GM23338 (cell line): ENCODE measurements at regions not wholly inside any gene's neighbourhood (a gene's known extent, or its start where the extent isn't known, plus 50 kb on each side); places are given as distances from the start of the nearest gene placed in this dataset.

Experiments
- ATAC-seq: fragments of 200-7000 bp; cut with Tn5 transposase; 3 replicates; pipeline ENCODE4 v1.9.1; 2020
- DNase-seq: peaks from one replicate; pipeline ENCODE4 v3.0.0-alpha.2; 2015; ENCODE audit warnings: low spot score
- H2AFZ ChIP-seq: fragments of 200-600 bp; sonication (generic); 2 replicates; pipeline ENCODE4 v1.8.0; 2016; ENCODE audit warnings: antibody characterized with exemption, mild to moderate bottlenecking, moderate library complexity
- H3F3A ChIP-seq: fragments of 200-600 bp; sonication (generic); replicated peaks from 2 replicates; pipeline ENCODE4 v1.8.0; 2017; ENCODE audit warnings: antibody characterized with exemption, mixed run types, low read depth
- H3K27ac ChIP-seq: fragments of 200-600 bp; sonication (generic); 2 replicates; pipeline ENCODE4 v1.6.1; 2016; ENCODE audit warnings: low read depth
- H3K27me3 ChIP-seq: fragments of 200-600 bp; sonication (generic); 2 replicates; pipeline ENCODE4 v1.8.0; 2016; ENCODE audit warnings: mild to moderate bottlenecking, mixed run types, moderate library complexity; ENCODE audit not compliant: insufficient read depth
- H3K36me3 ChIP-seq: fragments of 200-600 bp; sonication (generic); 2 replicates; pipeline ENCODE4 v1.8.0; 2016; ENCODE audit warnings: mild to moderate bottlenecking; ENCODE audit not compliant: insufficient read depth
- H3K4me1 ChIP-seq: fragments of 200-600 bp; sonication (generic); 2 replicates; pipeline ENCODE4 v1.8.0; 2016; ENCODE audit warnings: mild to moderate bottlenecking, moderate library complexity; ENCODE audit not compliant: insufficient read depth
- H3K4me2 ChIP-seq: fragments of 200-600 bp; sonication (generic); 2 replicates; pipeline ENCODE4 v1.7.1; 2017; ENCODE audit warnings: mixed run types
- H3K4me3 ChIP-seq: fragments of 200-600 bp; sonication (generic); 2 replicates; pipeline ENCODE4 v1.6.1; 2016; ENCODE audit warnings: mixed run types
- H3K79me2 ChIP-seq: fragments of 200-600 bp; sonication (generic); replicated peaks from 2 replicates; pipeline ENCODE4 v1.8.0; 2017; ENCODE audit warnings: mild to moderate bottlenecking; ENCODE audit not compliant: insufficient read depth
- H3K9me2 ChIP-seq: fragments of 200-600 bp; sonication (generic); 2 replicates; pipeline ENCODE4 v1.8.0; 2017; ENCODE audit not compliant: insufficient read depth
- H4K20me1 ChIP-seq: fragments of 200-600 bp; sonication (generic); replicated peaks from 2 replicates; pipeline ENCODE4 v1.8.0; 2017; ENCODE audit warnings: mild to moderate bottlenecking; ENCODE audit not compliant: insufficient read depth
- H3K27ac Mint-ChIP-seq: 2 replicates; pipeline ENCODE4 v1.8.0; 2020; ENCODE audit warnings: inconsistent platforms, mild to moderate bottlenecking, moderate library complexity, mixed read lengths
- H3K27me3 Mint-ChIP-seq: 3 replicates; pipeline ENCODE4 v1.8.0; 2022; ENCODE audit warnings: low read depth, mild to moderate bottlenecking, moderate library complexity, mixed read lengths, inconsistent platforms; ENCODE audit not compliant: insufficient read depth, poor library complexity
- H3K36me3 Mint-ChIP-seq: 3 replicates; pipeline ENCODE4 v1.8.0; 2021; ENCODE audit warnings: low read depth, mild to moderate bottlenecking, inconsistent platforms, moderate library complexity, mixed read lengths
- H3K4me1 Mint-ChIP-seq: 3 replicates; pipeline ENCODE4 v1.8.0; 2020; ENCODE audit warnings: mild to moderate bottlenecking, inconsistent platforms, mixed read lengths
- H3K4me3 Mint-ChIP-seq: 3 replicates; pipeline ENCODE4 v1.8.0; 2021; ENCODE audit warnings: moderate library complexity, mild to moderate bottlenecking, inconsistent platforms, mixed read lengths
- H3K9me3 Mint-ChIP-seq: 3 replicates; pipeline ENCODE4 v1.8.0; 2020; ENCODE audit warnings: moderate library complexity, mild to moderate bottlenecking, inconsistent platforms, mixed read lengths
- CREB1 ChIP-seq: fragments of 250-450 bp; sonication (Bioruptor Pico); IDR thresholded peaks from 2 replicates; pipeline ENCODE4 v1.5.0; 2020; ENCODE audit warnings: low read depth, mild to moderate bottlenecking, moderate library complexity
- EZH2 ChIP-seq: fragments of 200-600 bp; sonication (generic); IDR thresholded peaks from one replicate; pipeline ENCODE4 v1.8.0; 2017; ENCODE audit warnings: antibody characterized with exemption, mild to moderate bottlenecking, low read depth; ENCODE audit not compliant: unreplicated experiment
- JUNB ChIP-seq: IDR thresholded peaks from one replicate; pipeline ENCODE4 v1.6.1; 2016; ENCODE audit warnings: antibody characterized with exemption; ENCODE audit not compliant: unreplicated experiment
- NANOG ChIP-seq: IDR thresholded peaks from 2 replicates; pipeline ENCODE4 v1.6.1; 2016; ENCODE audit warnings: antibody characterized with exemption, borderline replicate concordance
- POLR2AphosphoS5 ChIP-seq: IDR thresholded peaks from 2 replicates; pipeline ENCODE4 v1.6.1; 2016; ENCODE audit warnings: antibody characterized with exemption, low read depth
- ZNF114 ChIP-seq: fragments of 250-450 bp; sonication (Bioruptor Pico); IDR thresholded peaks from 2 replicates; pipeline ENCODE4 v1.5.0; 2020; ENCODE audit warnings: mild to moderate bottlenecking, moderate library complexity
- ZNF331 ChIP-seq: fragments of 250-450 bp; sonication (Bioruptor Pico); IDR thresholded peaks from 2 replicates; pipeline ENCODE4 v1.5.0; 2020; ENCODE audit warnings: low read depth, mild to moderate bottlenecking, moderate library complexity
- ZNF462 ChIP-seq: fragments of 250-450 bp; sonication (Bioruptor Pico); IDR thresholded peaks from 2 replicates; pipeline ENCODE4 v1.5.0; 2020; ENCODE audit warnings: mild to moderate bottlenecking, moderate library complexity
- TF ChIP-seq, protein P1 (sequence below): IDR thresholded peaks from 2 replicates; pipeline ENCODE4 v1.6.1; 2016; ENCODE audit warnings: antibody characterized with exemption

- TF ChIP-seq ZNF462 (CRISPR knock-in tag) (no peak), CREB1 (no peak), JUNB (no peak), ZNF114 (CRISPR knock-in tag) (no peak)
Observed at GRCh38 chr5:161077496-161077895, 225.5 kb upstream of the ATP10B start (continued).

DNA sequence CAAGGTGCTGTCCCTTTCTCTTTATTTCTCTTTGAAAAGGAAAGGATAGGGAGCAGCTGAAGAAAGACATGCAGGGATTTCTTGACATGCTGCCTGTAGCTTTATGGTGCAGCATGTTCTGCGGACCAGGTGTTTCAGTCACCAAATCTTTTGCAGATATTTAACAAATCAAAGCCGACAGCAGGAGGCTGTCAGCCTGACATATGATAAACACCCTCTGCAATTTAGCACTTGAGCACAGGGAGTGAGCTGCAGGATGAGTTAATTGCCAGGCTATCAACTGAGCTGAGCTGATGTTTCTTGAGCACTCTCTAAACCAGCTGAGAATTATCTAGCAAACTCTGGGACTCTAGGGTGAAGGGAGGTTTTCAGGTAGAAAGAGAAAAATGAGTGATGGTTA lies 212.8 kb upstream of the ATP10B start:
- Histone ChIP-seq H3K9me2 (no peaks in the 10 kb centered on the region), H3K79me2 (no peaks in the 10 kb centered on the region), H3K4me3 (no peak overlapping the region), H4K20me1 (no peaks in the 10 kb centered on the region), H3K27me3 (no peaks in the 10 kb centered on the region), H3K4me2 (no peak overlapping the region), H2AFZ (peak overlapping the region; percentile 72), H3K27ac (no peak overlapping the region), H3K4me1 (peaks cover 10% of the 10 kb centered on the region), H3F3A (no peaks in the 10 kb centered on the region), H3K36me3 (no peaks in the 10 kb centered on the region)
- no peak overlapping the region for H3K27ac Mint-ChIP-seq
- H3K4me3 Mint-ChIP-seq, result no peak overlapping the region
- peak; percentile 4 for DNase-seq
- H3K4me1 Mint-ChIP-seq, result peaks cover 7% of the 10 kb centered on the region; the same call in 2 of the 3 replicates
- H3K9me3 Mint-ChIP-seq, result peaks cover 4% of the 10 kb centered on the region; the same call in 1 of the 3 replicates
- H3K36me3 Mint-ChIP-seq, result peaks cover 2% of the 10 kb centered on the region; the same call in 1 of the 3 replicates
- peak; percentile 44; the same call in 2 of the 3 replicates for ATAC-seq
- H3K27me3 Mint-ChIP-seq, result peaks cover 2% of the 10 kb centered on the region
- no peak for TF ChIP-seq POLR2AphosphoS5
- no peak for TF ChIP-seq ZNF331
- TF ChIP-seq, protein P1, sequence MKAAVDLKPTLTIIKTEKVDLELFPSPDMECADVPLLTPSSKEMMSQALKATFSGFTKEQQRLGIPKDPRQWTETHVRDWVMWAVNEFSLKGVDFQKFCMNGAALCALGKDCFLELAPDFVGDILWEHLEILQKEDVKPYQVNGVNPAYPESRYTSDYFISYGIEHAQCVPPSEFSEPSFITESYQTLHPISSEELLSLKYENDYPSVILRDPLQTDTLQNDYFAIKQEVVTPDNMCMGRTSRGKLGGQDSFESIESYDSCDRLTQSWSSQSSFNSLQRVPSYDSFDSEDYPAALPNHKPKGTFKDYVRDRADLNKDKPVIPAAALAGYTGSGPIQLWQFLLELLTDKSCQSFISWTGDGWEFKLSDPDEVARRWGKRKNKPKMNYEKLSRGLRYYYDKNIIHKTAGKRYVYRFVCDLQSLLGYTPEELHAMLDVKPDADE, result no peak
- no peak for TF ChIP-seq ZNF462 (CRISPR knock-in tag)
- TF ChIP-seq NANOG, result no peak
- no peak for TF ChIP-seq EZH2
- TF ChIP-seq ZNF114 (CRISPR knock-in tag), result no peak
